A549 (cell line): ENCODE measurements at regions not wholly inside any gene's neighbourhood (a gene's known extent, or its start where the extent isn't known, plus 50 kb on each side); places are given as distances from the start of the nearest gene placed in this dataset.

ENCODE experiments used
- MAZ ChIP-seq: fragments of 150-350 bp; IDR thresholded peaks from 2 replicates; pipeline ENCODE4 v1.6.1; 2014; ENCODE audit warnings: antibody characterized with exemption, low read depth, low read length, borderline replicate concordance
- TF ChIP-seq, protein P1 (sequence below): fragments of >200 bp; sonication (Bioruptor Twin); formaldehyde crosslinking; IDR thresholded peaks from 3 replicates; pipeline ENCODE4 v1.5.1; 2016

- TF ChIP-seq, protein P1, sequence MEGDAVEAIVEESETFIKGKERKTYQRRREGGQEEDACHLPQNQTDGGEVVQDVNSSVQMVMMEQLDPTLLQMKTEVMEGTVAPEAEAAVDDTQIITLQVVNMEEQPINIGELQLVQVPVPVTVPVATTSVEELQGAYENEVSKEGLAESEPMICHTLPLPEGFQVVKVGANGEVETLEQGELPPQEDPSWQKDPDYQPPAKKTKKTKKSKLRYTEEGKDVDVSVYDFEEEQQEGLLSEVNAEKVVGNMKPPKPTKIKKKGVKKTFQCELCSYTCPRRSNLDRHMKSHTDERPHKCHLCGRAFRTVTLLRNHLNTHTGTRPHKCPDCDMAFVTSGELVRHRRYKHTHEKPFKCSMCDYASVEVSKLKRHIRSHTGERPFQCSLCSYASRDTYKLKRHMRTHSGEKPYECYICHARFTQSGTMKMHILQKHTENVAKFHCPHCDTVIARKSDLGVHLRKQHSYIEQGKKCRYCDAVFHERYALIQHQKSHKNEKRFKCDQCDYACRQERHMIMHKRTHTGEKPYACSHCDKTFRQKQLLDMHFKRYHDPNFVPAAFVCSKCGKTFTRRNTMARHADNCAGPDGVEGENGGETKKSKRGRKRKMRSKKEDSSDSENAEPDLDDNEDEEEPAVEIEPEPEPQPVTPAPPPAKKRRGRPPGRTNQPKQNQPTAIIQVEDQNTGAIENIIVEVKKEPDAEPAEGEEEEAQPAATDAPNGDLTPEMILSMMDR: no peak
- no peak for TF ChIP-seq MAZ
Measured at GRCh38 chrX:9132036-9132638, 98.2 kb upstream of the FAM9B start.
